Endothelial cell (in vitro differentiated cells): ENCODE measurements at regions not wholly inside any gene's neighbourhood (a gene's known extent, or its start where the extent isn't known, plus 50 kb on each side); places are given as distances from the start of the nearest gene placed in this dataset.

Experiments used
- DNase-seq: peaks from one replicate; pipeline ENCODE4 v3.0.0; 2021; ENCODE audit warnings: low spot score
- H3K27ac Mint-ChIP-seq: one replicate; pipeline ENCODE4 v1.8.0; 2021; ENCODE audit warnings: mixed read lengths, inconsistent platforms; ENCODE audit not compliant: unreplicated experiment
- H3K27me3 Mint-ChIP-seq: one replicate; pipeline ENCODE4 v1.8.0; 2021; ENCODE audit warnings: mild to moderate bottlenecking, moderate library complexity, mixed read lengths, inconsistent platforms; ENCODE audit not compliant: unreplicated experiment
- H3K36me3 Mint-ChIP-seq: one replicate; pipeline ENCODE4 v1.8.0; 2021; ENCODE audit warnings: mild to moderate bottlenecking, low read depth, mixed read lengths, inconsistent platforms; ENCODE audit not compliant: unreplicated experiment
- H3K4me1 Mint-ChIP-seq: one replicate; pipeline ENCODE4 v1.8.0; 2021; ENCODE audit warnings: mild to moderate bottlenecking, mixed read lengths, inconsistent platforms; ENCODE audit not compliant: unreplicated experiment
- H3K4me3 Mint-ChIP-seq: one replicate; pipeline ENCODE4 v1.8.0; 2021; ENCODE audit warnings: mild to moderate bottlenecking, mixed read lengths, inconsistent platforms; ENCODE audit not compliant: unreplicated experiment
- H3K9me3 Mint-ChIP-seq: one replicate; pipeline ENCODE4 v1.8.0; 2021; ENCODE audit warnings: mixed read lengths, inconsistent platforms; ENCODE audit not compliant: unreplicated experiment
- TF ChIP-seq, protein P1 (sequence below): fragments of 200-600 bp; sonication (generic); IDR thresholded peaks from one replicate; pipeline ENCODE4 v1.5.0; 2021; ENCODE audit warnings: antibody characterized with exemption; ENCODE audit not compliant: unreplicated experiment

GRCh38 chr18:33803636-33804035, 225.6 kb downstream of the ASXL3 start:
- Mint-ChIP-seq H3K27ac (no peak overlapping the region), H3K9me3 (no peaks in the 10 kb centered on the region), H3K4me3 (no peak overlapping the region)

DNA sequence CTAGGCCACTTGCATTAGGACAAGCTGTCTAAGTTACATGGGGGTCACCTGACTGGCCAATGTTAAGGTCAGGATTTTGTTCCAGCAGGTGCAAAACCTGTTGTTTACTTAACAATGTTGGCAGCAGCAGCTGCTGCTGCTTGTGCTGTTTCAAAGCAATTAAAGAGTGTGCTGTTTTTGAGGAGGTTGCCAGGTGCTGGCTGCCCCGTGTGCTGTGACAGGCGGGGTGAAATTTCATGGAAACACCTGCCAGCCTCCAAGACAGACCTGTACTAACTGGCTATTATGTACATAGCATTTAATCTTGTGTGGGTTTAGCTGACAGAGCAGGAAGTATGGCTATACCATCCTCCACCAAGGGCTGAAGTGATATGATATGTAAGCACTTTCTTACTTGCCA, 224.9 kb downstream of the ASXL3 start:
- no peaks in the 10 kb centered on the region for H3K4me1 Mint-ChIP-seq
- DNase-seq: no peak
- no peaks in the 10 kb centered on the region for H3K36me3 Mint-ChIP-seq
- TF ChIP-seq, protein P1, sequence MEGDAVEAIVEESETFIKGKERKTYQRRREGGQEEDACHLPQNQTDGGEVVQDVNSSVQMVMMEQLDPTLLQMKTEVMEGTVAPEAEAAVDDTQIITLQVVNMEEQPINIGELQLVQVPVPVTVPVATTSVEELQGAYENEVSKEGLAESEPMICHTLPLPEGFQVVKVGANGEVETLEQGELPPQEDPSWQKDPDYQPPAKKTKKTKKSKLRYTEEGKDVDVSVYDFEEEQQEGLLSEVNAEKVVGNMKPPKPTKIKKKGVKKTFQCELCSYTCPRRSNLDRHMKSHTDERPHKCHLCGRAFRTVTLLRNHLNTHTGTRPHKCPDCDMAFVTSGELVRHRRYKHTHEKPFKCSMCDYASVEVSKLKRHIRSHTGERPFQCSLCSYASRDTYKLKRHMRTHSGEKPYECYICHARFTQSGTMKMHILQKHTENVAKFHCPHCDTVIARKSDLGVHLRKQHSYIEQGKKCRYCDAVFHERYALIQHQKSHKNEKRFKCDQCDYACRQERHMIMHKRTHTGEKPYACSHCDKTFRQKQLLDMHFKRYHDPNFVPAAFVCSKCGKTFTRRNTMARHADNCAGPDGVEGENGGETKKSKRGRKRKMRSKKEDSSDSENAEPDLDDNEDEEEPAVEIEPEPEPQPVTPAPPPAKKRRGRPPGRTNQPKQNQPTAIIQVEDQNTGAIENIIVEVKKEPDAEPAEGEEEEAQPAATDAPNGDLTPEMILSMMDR: no peak
- no peak overlapping the region for H3K4me3 Mint-ChIP-seq
- no peaks in the 10 kb centered on the region for H3K27me3 Mint-ChIP-seq
- no peak overlapping the region for H3K27ac Mint-ChIP-seq
- no peaks in the 10 kb centered on the region for H3K9me3 Mint-ChIP-seq

More at GRCh38 chr18:33803636-33804035, 225.6 kb downstream of the ASXL3 start:
- DNase-seq: no peak
- Mint-ChIP-seq H3K4me1 (no peaks in the 10 kb centered on the region), H3K27me3 (no peaks in the 10 kb centered on the region), H3K36me3 (no peaks in the 10 kb centered on the region)
- TF ChIP-seq, protein P1: no peak
